A673 (cell line): ENCODE measurements at regions not wholly inside any gene's neighbourhood (a gene's known extent, or its start where the extent isn't known, plus 50 kb on each side); places are given as distances from the start of the nearest gene placed in this dataset.

Experiments used
- BruUV-seq: library from RNA; stranded (reverse); fragments of 400-500 nt; replicated peaks from 2 replicates; lab custom pipeline; 2021; lab: Mats Ljungman, UMichigan
- CTCF ChIA-PET: fragments of 300-600 bp; sonication (Branson Sonifier 250); formaldehyde crosslinking; loops from one replicate; lab custom pipeline; 2022; ENCODE audit warnings: antibody characterized with exemption; lab: Charles Lee
- POLR2A ChIA-PET: fragments of 300-600 bp; sonication (Branson Sonifier 250); formaldehyde crosslinking; loops from one replicate; lab custom pipeline; 2022; ENCODE audit warnings: antibody characterized with exemption; ENCODE audit not compliant: low non-redundant PET; lab: Charles Lee
- DNase-seq: peaks from one replicate; pipeline ENCODE4 v3.0.0-alpha.2; 2015; ENCODE audit warnings: low spot score
- H3K27ac ChIP-seq: fragments of 200-600 bp; sonication (generic); 2 replicates; pipeline ENCODE4 v1.5.1; 2016; ENCODE audit warnings: mixed run types, low read depth, mild to moderate bottlenecking, mixed read lengths, antibody characterized with exemption, low read length; ENCODE audit not compliant: poor library complexity, severe bottlenecking
- H3K27me3 ChIP-seq: fragments of 200-600 bp; sonication (generic); replicated peaks from 2 replicates; pipeline ENCODE4 v1.6.1; 2017; ENCODE audit warnings: mixed run types, low read depth, mild to moderate bottlenecking, mixed read lengths, antibody characterized with exemption, low read length; ENCODE audit not compliant: insufficient read depth, poor library complexity
- H3K36me3 ChIP-seq: fragments of 200-600 bp; sonication (generic); 2 replicates; pipeline ENCODE4 v1.6.1; 2016; ENCODE audit warnings: mixed run types, mild to moderate bottlenecking, mixed read lengths, antibody characterized with exemption, low read length; ENCODE audit not compliant: insufficient read depth, poor library complexity, severe bottlenecking
- H3K4me1 ChIP-seq: fragments of 200-600 bp; sonication (generic); 2 replicates; pipeline ENCODE4 v1.6.1; 2017; ENCODE audit warnings: mixed run types, mild to moderate bottlenecking, mixed read lengths, antibody characterized with exemption, low read length; ENCODE audit not compliant: insufficient read depth, poor library complexity, severe bottlenecking
- H3K4me3 ChIP-seq: fragments of 200-600 bp; sonication (generic); 2 replicates; pipeline ENCODE4 v1.5.1; 2016; ENCODE audit warnings: low read depth, mixed run types, mild to moderate bottlenecking, mixed read lengths, low read length; ENCODE audit not compliant: poor library complexity, severe bottlenecking
- H3K9me3 ChIP-seq: fragments of 200-600 bp; sonication (generic); 2 replicates; pipeline ENCODE4 v1.6.1; 2016; ENCODE audit warnings: mixed run types, low read depth, mild to moderate bottlenecking, mixed read lengths, antibody characterized with exemption, low read length; ENCODE audit not compliant: poor library complexity, severe bottlenecking
- EZH2 ChIP-seq: fragments of 200-600 bp; sonication (generic); IDR thresholded peaks from 2 replicates; pipeline ENCODE4 v1.6.1; 2017; ENCODE audit warnings: borderline replicate concordance, low read depth, mild to moderate bottlenecking, mixed read lengths, antibody characterized with exemption, low read length; ENCODE audit not compliant: poor library complexity, severe bottlenecking
- intact Hi-C: fragments of 100-400 bp; cut with micrococcal nuclease; formaldehyde crosslinking; loops from one replicate; pipeline ENCODE4 v1.10.0; 2022; ENCODE audit not compliant: unreplicated experiment
- TF ChIP-seq, protein P1 (sequence below): fragments of 300-800, 200-600 bp; sonication (generic); conservative IDR thresholded peaks from 2 replicates; pipeline ENCODE4 v1.5.1; 2017; ENCODE audit warnings: low read depth, mild to moderate bottlenecking, antibody characterized with exemption, low read length, moderate library complexity, mixed read lengths

DNA sequence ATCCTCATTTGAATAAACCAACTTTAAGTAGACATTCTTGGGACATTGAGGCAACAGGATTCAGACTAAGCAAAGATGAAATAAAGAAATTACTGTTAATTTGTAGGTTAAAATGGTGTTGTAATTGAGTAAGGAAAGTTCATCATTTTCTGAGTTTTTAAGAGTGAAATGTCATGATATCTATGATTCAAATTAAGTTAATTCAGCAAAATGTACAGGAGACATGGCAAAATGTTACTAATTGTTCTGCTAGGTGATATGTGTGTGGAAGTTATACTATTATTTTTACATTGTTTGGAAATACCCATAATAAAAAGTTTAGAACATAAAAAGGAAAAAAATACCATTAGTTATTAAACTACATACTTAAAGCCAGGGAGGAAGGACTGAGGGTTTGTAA is 55.0 kb upstream of the EGLN3 start:
- H3K27me3 ChIP-seq, result no peaks in the 10 kb centered on the region
- POLR2A ChIA-PET, result no interaction called here
- DNase-seq, result no peak
- no peaks in the 10 kb centered on the region for H3K36me3 ChIP-seq
- TF ChIP-seq, protein P1, sequence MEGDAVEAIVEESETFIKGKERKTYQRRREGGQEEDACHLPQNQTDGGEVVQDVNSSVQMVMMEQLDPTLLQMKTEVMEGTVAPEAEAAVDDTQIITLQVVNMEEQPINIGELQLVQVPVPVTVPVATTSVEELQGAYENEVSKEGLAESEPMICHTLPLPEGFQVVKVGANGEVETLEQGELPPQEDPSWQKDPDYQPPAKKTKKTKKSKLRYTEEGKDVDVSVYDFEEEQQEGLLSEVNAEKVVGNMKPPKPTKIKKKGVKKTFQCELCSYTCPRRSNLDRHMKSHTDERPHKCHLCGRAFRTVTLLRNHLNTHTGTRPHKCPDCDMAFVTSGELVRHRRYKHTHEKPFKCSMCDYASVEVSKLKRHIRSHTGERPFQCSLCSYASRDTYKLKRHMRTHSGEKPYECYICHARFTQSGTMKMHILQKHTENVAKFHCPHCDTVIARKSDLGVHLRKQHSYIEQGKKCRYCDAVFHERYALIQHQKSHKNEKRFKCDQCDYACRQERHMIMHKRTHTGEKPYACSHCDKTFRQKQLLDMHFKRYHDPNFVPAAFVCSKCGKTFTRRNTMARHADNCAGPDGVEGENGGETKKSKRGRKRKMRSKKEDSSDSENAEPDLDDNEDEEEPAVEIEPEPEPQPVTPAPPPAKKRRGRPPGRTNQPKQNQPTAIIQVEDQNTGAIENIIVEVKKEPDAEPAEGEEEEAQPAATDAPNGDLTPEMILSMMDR, result no peak
- no peak for TF ChIP-seq EZH2
- no peak overlapping the region for H3K27ac ChIP-seq
- no peaks in the 10 kb centered on the region for H3K9me3 ChIP-seq
- intact Hi-C loops, result no loop called here
- CTCF ChIA-PET, result no interaction called here
- no TSS peak for BruUV-seq
- no peaks in the 10 kb centered on the region for H3K4me1 ChIP-seq
- H3K4me3 ChIP-seq, result no peak overlapping the region

DNA sequence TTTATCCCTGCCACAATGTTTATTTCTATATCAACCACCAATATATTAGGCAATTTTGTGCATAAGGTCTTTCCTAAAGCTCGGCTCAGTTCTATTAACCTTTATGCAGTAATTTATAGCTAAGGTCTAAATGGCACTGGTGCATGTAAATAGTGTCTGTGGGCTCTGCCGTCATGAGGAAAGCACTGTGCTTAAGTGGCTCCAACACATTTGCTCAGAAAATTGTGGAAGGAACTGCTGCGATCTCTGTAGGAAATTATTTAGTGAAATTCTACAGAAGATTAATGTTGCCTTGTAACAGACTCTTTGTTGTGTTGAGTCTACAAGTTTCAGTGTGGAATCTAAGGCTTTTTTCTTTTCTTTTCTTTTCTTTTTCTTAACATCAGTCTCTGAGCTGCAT is 54.0 kb upstream of the EGLN3 start:
- Histone ChIP-seq H3K9me3 (no peaks in the 10 kb centered on the region), H3K4me1 (no peaks in the 10 kb centered on the region), H3K36me3 (no peaks in the 10 kb centered on the region), H3K4me3 (no peak overlapping the region), H3K27ac (no peak overlapping the region), H3K27me3 (no peaks in the 10 kb centered on the region)
- ChIA-PET CTCF (no interaction called here), POLR2A (no interaction called here)
- intact Hi-C loops, result no loop called here
- BruUV-seq, result no TSS peak
- no peak for TF ChIP-seq EZH2
- TF ChIP-seq, protein P1, result no peak
- DNase-seq, result no peak

DNA sequence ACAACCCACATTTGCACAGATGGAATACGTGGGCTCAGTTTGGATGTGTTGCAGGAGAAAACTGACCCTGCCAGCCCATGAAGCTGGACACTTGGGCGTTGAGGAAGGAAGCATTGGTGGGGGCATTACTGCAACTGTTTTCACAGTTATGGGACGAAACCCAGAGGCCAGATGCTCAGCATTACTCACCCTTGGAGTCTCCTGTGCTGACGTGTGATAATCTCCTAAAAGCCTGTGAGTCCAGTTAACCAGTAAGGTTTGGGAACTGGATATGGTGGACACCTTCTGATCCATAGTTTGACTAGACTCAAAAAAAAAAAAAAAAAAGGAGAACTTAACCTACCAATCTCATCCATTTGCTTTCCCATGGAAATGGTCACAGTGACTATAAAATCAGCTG is 52.8 kb upstream of the EGLN3 start:
- no peaks in the 10 kb centered on the region for H3K36me3 ChIP-seq
- no peaks in the 10 kb centered on the region for H3K9me3 ChIP-seq
- no peak for TF ChIP-seq EZH2
- TF ChIP-seq, protein P1, result no peak
- H3K4me1 ChIP-seq, result no peaks in the 10 kb centered on the region
- no TSS peak for BruUV-seq
- intact Hi-C loops, result no loop called here
- POLR2A ChIA-PET, result no interaction called here
- H3K27ac ChIP-seq, result no peak overlapping the region
- no peak overlapping the region for H3K4me3 ChIP-seq
- CTCF ChIA-PET, result no interaction called here
- no peaks in the 10 kb centered on the region for H3K27me3 ChIP-seq
- no peak for DNase-seq
